GM13976 (cell line): ENCODE measurements at regions not wholly inside any gene's neighbourhood (a gene's known extent, or its start where the extent isn't known, plus 50 kb on each side); places are given as distances from the start of the nearest gene placed in this dataset.

ENCODE experiments used
- DNase-seq: peaks from one replicate; pipeline ENCODE4 v3.0.0; 2012; ENCODE audit warnings: low spot score
- CTCF ChIP-seq: IDR thresholded peaks from 2 replicates; pipeline ENCODE4 v1.5.1; 2012; ENCODE audit warnings: borderline replicate concordance, mild to moderate bottlenecking; ENCODE audit not compliant: insufficient read depth; ENCODE audit errors: extremely low read depth, missing control alignments, control extremely low read depth
- in situ Hi-C: fragments of 300-500 bp; cut with MboI; formaldehyde crosslinking; loops from one replicate; pipeline ENCODE4 v1.12.0; 2022; ENCODE audit warnings: low sequenced_read_pairs, mixed read lengths, inconsistent platforms; ENCODE audit not compliant: unreplicated experiment

- TF ChIP-seq CTCF, result no peak
- DNase-seq, result no peak
- in situ Hi-C loops, result no loop called here
These were observed 167.3 kb upstream of the MOCS2 start for GRCh38 chr5:53276825-53277224.

DNA sequence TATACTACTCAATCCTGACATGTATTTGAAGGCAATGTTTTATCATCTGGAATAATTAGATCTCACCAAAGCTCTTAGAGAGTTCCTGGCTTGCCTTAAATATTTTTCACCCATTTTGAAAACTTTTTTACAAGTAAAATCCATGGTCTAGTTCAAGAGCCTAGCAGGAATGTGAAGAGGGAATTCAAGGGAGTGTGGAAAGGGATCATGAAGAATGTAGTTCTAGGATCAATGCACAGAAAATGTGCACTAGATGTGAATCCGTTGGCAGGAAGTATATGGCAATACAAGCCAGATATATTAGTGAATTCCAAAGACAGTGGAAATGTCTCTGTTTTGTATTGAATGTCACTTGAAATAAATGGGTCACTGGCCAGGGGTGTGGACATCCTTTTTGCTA lies 167.9 kb upstream of the MOCS2 start:
- DNase-seq, result no peak
- in situ Hi-C loops, result no loop called here
- TF ChIP-seq CTCF, result no peak

DNA sequence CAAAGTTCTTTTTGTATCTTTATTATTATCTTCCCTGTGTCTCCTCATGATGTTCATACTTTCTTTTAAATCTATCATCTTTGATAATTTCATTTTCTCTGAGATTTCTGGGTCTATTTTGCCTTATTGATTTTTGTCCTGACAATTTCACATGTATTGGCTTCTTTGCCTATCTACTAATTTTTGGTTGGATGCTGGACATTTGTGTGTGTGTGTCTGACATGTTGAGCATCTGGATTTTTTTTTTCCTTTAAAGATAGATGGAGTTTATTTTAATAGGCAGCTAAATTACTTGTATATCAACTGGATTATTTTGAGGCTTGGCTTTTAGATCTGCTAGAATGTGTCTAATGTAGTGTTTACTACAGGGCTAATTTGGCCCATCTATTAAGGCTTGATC lies 178.0 kb upstream of the MOCS2 start:
- in situ Hi-C loops, result no loop called here
- no peak for DNase-seq
- TF ChIP-seq CTCF, result no peak

DNA sequence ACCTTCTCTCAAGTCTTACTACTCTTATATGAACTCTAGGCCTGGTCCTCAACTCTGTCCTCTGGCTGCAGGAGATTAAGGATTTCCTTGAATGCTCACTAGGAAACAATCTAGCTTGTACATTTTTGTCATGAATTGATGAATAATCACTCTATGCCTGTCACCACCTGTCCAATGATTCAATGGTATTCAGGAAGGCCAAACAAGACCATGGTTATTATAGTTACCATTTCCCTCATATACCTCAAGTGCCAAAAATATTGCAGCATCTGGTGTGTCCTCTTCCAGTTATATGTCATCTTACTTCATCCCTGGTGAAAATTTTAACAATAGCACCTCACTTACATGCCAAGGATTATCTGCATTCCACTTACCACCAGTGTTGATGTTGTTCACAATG lies 179.0 kb upstream of the MOCS2 start:
- in situ Hi-C loops, result no loop called here
- no peak for TF ChIP-seq CTCF
- DNase-seq, result no peak

DNA sequence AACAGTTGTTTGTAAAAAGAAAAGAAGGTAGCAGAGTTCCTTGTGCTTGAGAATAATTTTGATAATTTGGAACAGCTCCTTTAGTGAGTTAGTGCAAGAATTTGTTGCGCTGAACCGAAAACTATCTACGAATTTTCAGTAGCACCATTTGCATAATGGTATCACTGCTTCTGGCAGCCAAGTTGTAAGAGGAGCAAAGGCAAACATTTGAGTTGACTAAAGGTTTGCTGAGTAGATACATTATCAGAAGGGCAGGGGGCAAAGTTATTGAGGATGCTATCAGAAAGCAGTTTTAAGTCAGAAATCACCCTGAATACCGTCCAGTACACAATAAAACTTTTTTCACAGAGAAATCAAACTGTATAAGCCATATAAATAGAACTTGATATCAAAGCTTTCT lies 181.5 kb upstream of the MOCS2 start:
- no peak for TF ChIP-seq CTCF
- DNase-seq, result no peak
- in situ Hi-C loops, result no loop called here

- in situ Hi-C loops, result no loop called here
- no peak for TF ChIP-seq CTCF
- DNase-seq, result no peak
These were observed 182.0 kb upstream of the MOCS2 start for GRCh38 chr5:53291528-53291927.

DNA sequence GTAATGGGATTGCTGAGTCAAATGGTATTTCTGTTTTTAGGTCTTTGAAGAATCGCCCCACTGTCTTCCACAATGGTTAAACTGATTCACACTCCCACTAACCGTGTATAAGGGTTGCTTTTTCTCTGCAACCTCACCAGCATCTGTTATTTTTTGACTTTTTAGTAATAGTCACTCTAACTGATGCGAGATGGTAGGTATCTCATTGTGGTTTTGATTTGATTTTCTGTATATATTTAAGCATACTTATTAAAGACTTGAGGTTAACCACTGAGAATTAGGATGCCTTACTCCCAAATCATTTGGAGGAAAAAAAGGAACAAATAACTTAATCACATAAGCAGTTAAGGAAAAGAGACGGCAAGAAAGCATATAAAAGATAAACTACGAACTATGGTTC lies 181.6 kb upstream of the FST start:
- no peak for DNase-seq
- in situ Hi-C loops, result no loop called here
- no peak for TF ChIP-seq CTCF
